ENCODE measurements at regions not wholly inside any gene's neighbourhood (a gene's known extent, or its start where the extent isn't known, plus 50 kb on each side); places are given as distances from the start of the nearest gene placed in this dataset.

DNA sequence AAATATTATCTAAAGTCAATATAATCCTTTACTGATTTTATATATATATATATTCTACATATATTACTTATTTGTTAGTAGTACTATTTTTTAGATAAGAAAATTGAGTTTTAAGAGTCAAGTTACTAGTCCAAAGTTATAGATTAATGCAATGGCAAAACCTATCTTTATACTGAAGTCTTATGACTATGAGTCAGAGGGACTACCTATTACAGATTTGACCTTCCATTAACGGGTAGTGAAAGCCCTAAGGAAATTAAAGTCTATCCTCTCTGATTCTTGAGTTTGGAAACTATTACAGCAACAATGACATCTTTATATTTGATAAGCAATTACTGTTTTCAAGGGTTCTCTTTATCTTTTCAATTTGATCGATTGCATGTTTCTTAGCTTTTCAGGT, 315.8 kb downstream of the CASP12 start:
- DNase-seq, result no peak

GRCh38 chr11:104581246-104581980, 316.8 kb downstream of the CASP12 start:
- DNase-seq, result no peak

DNA sequence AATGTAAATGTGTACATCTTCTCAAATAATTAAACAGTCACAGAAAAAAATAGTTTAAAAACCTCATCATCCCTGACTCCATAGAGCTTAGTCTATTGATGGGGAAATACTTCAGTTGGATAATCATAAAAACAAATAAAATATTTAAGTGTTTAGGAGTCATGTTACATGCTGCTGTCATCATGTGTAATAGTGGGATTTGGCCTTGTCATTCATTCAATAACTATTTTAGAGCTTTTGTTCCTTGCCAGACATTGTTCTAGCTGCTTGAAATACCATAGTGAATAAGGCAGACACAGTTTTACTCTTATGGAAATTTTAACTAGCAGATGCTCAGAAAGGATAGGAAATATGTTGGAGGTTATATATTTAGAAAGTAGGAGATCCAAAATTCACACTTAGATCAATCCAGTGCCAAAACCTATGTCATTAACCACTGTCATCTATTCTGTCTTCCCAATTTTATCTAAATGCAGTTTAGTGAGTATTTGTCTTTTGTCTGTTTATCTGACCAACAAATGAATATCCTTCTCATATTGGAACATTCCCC, 324.7 kb downstream of the CASP12 start:
- DNase-seq, result peak; percentile 6

DNA sequence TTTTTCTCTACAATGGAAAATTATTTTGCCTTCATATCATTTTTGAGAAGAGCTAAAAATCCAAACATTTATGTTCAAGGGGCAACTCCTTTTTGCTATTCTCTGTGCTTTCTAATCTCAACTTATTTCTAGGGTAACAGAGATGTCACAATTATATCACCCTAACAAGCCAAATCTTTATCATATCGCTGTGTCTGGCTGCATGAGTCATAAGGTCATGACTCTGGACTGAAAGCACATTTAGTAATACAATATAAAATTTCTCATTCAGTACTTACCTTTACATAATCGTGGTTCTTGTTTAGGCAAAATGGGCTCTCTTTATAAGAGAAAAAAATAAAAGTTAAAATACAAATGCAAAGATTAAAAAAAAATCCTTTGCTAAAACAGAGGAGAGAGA, 326.0 kb downstream of the CASP12 start:
- DNase-seq, result peak; percentile 3

GRCh38 chr11:104570078-104570701, 328.1 kb downstream of the CASP12 start:
- peak; percentile 20 for DNase-seq

DNA sequence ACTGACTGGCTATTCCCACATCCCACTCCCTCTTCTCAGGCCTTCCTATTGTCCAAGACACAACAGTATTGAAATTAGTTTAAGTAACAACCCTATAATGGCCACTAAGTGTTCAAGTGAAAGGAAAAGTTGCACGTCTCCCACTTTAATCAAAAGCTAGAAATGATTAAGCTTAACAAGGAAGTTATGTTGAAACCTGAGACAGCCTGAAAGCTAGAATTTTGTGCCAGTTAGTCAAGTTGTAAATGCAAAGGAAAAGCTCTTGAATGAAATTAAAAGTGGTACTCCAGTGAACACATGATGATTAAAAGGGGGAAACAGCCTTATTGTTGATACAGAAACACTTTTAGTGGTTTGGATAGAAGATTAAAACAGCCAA, 332.7 kb downstream of the CASP12 start:
- DNase-seq, result no peak

DNA sequence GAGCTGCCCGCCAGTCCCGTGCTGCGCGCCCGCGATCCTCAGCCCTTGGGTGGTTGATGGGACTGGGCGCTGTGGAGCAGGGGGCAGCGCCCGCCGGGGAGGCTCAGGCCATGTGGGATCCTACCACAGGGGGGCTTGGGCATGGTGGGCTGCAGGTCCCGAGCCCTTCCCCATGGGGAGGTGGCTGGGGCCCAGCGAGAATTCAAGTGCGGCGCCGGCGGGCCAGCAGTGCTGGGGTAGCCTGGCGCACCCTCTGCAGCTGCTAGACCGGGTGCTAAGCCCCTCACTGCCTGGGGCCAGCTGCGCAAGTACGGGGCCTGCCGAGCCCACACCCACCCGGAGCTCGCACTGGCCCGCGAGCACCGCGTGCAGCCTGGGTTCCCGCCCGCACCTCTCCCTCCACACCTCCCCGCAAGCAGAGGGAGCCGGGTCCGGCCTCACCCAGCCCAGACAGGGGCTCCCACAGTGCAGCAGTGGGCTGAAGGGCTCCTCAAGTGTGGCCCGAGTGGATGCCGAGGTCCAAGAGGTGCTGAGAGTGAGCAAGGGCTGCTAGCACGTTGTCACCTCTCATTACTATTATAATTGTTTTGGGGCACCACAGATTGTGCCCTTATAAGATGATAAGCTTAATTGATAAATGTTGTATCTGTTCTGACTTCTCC, 333.2 kb downstream of the CASP12 start:
- DNase-seq, result no peak

DNA sequence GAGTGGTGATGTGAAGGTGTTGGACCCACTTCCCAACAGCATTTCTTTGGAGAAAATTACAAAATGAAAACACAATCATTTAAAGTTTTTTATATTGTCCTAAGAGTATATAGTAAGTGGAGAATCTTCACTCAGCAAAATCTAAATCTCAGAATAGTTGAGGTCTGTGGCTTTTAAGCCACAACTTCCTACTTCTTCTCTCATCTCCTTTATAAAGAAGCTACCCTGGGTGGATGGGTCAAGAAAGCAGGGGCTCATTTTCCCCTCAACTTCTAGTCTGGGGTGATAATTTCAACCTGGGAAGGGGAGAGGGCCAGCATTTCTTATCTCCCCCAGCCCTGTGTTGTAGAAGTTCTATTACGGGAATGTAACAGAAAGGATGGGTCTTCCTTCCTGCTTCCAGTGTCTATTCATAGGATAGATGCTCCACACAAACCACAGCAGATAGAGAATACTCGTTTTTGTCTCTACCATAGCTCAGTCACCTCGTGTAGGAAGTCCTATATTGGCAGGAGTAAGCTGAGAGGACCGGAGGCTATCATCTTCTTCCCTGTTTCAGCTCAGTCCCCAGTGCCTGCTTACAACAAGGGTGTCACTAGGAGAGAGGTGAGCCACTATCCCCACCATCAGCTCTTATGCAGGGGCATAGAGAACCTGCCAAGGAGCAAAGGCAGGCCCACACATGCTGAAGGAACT, 341.5 kb downstream of the CASP12 start:
- no peak for DNase-seq

DNA sequence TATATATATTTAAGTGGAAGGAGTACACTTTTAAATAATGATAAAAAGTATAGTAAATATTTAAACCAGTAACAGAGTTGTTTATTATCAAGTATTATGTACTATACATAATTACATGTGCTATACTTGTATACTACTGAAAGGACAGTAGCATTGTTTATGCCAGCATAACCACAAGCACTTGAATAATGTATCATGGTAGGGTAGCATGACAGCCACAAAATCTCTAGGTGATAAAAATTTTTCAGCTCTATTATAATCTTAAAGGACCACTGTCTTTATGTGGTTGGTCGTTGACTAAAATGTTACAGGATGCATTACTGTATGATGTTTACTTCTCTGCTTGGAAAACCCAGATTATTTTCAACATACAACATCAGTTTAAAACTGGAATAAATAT, 349.2 kb downstream of the CASP12 start:
- no peak for DNase-seq

DNA sequence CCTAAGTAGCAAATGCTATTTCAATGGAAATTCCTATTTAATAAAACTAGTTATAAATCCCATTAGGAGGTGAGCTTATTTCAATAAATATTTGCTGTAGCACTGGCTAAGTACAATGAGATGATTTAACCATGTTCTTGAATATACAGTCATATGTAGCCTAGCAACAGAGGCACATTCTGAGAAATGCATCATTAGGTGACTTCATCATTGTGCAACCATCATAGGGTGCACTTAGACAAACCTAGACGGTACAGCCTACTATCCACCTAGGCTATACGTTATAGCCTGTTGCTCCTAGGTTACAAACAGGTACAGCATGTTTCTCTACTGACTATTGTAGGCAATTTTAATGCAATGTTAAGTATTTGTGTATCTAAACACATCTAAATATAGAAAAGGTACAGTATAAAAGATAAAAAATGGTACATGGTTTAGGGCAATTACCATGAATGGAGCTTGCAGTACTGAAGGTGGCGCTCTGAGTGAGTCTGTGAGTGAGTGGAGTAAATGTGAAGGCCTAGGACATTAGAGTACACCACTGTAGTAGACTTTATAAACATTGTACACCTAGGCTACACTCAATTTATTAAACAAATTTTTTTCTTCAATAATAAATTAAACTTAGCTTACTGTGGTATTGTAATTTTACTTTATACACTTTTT, 350.1 kb downstream of the CASP12 start:
- DNase-seq, result no peak

GRCh38 chr11:104546501-104546900, 351.8 kb downstream of the CASP12 start:
- no peak for DNase-seq

- no peak for DNase-seq
Measured at GRCh38 chr11:104541701-104542100, 356.6 kb downstream of the CASP12 start.

- DNase-seq, result no peak
Measured at GRCh38 chr11:104538313-104538712, 359.9 kb downstream of the CASP12 start.

GRCh38 chr11:104534278-104534677, 364.0 kb downstream of the CASP12 start:
- peak; percentile 26 for DNase-seq

DNA sequence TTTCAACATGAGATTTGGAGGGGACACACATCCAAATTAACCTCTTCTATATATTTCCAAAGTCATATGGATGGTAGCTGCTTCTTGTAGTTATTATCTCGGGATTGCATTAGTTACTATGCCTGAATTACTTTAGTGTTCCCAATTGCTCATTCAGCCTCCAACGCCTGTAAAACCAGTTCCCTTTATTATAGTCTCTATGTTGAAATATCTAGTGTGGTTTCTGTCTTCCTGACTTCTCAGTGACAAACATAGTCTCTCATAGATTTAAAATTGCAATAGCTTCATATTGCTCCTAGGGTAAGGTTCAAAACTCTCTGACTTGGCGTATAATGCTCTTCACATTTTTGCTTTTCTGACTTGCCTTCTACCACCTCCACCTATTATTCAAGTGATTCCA, 366.4 kb downstream of the CASP12 start:
- DNase-seq, result no peak

DNA sequence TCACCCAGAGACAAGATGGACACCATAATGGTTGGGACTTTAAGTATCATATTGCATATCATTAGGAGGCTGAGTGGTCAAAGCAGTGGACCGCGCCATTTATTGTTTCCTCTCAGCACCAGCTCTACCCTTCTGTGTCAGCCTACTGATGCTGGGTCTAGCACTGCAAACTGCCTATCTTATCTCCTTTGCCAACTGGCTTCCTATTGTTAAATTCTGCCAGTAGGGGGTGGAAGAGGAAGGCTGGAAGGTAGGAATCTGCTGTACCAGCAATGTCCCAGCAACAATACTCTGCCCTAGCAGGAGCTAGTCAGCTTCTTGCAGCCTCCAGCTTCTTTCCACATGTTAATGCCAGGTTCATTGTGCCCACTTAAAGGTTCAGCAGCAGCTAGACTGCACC, 367.1 kb upstream of the PDGFD start:
- DNase-seq, result no peak

- DNase-seq, result no peak
Measured at GRCh38 chr11:104529906-104530305, 366.0 kb upstream of the PDGFD start.

DNA sequence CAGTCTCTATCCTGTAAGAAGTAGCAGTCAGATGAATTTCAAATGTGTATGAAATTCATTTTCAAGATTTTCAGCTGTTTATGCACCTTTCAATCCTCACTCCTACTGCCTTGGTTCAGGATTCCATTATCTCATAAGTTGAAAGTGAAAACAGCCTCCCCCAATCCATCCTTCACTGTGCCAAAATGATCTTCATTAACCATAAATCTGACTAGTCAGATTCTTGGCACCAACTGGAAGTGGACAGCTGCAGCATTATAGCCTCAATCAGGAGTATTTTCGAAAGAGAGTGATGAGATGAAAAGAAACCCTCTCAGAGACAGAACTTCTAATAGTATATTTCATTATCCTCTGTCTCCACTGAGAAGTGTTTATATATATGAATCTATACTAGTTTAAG, 365.3 kb upstream of the PDGFD start:
- DNase-seq, result no peak

DNA sequence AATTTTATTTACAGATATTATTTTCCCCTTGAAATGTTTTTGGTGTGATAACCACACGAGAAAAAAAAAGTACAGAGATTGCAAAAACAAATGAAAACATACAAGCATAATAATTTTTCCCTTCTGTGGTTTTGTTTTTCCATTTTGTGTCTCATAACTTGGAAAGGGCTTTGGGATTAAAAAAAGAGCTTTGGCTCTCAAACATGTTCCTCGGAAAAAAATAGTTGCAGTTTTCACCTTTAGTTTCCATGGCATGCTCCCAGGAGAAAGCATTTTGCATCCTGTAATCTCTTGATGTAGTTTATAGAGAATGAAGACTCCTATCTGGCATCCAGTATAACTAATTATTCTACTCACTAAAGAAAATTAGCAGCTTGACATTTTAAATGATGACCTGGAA, 362.1 kb upstream of the PDGFD start:
- DNase-seq, result no peak

GRCh38 chr11:104525416-104525815, 361.5 kb upstream of the PDGFD start:
- no peak for DNase-seq

- DNase-seq, result no peak
Measured at GRCh38 chr11:104524254-104524653, 360.3 kb upstream of the PDGFD start.

GRCh38 chr11:104523611-104524010, 359.7 kb upstream of the PDGFD start:
- DNase-seq, result no peak

- DNase-seq, result no peak
Measured at GRCh38 chr11:104522650-104523049, 358.7 kb upstream of the PDGFD start.
